ENCODE measurements at regions not wholly inside any gene's neighbourhood (a gene's known extent, or its start where the extent isn't known, plus 50 kb on each side); places are given as distances from the start of the nearest gene placed in this dataset.

DNA sequence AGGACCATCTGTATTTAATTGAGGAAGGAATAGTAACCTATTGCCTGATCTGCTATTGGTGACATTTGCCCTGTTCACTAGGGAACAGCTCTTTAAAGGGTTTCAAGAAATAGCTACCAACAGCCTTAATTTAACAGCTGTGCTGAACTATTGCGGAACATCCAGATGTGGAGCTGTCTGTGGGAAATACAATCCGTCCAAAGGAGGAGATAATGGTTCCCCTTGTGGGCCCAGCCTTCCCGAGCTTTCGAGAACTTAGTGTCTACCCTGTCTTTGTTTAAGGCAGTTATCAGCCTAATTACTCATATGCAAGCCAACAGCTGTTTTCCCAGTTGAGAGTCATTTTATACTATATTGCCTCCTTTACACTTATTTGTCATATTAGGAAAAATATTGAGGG is 398.6 kb downstream of the WDR72 start:
- Histone ChIP-seq H3K9me3 (replicated peaks in 1 of 2; ENCODE audit: control insufficient read depth in 1 of 2, insufficient read depth in 1 of 2, low read length in 2 of 2) (no peaks in the 10 kb centered on the region), H3K79me2 (ENCODE audit: insufficient read depth, low read length) (no peaks in the 10 kb centered on the region), H3K27ac (ENCODE audit: low read depth in 1 of 2, low read length in 2 of 2) (no peak overlapping the region), H3K36me3 (replicated peaks in 1 of 2; ENCODE audit: control insufficient read depth in 1 of 2, insufficient read depth in 2 of 2, low read length in 2 of 2) (no peaks in the 10 kb centered on the region), H3K9ac (ENCODE audit: insufficient read depth, low read length, poor library complexity, severe bottlenecking) (no peak overlapping the region), H3K27me3 (ENCODE audit: control insufficient read depth in 2 of 2, insufficient read depth in 2 of 2, low read length in 2 of 2) (no peaks in the 10 kb centered on the region), H2AFZ (ENCODE audit: insufficient read depth, low read depth, low read length, poor library complexity, severe bottlenecking) (no peak overlapping the region), H4K20me1 (ENCODE audit: insufficient read depth, low read length) (no peaks in the 10 kb centered on the region), H3K4me3 (replicated peaks in 1 of 3; ENCODE audit: low read depth in 2 of 3, low read length in 3 of 3) (no peak overlapping the region), H3K4me1 (ENCODE audit: control insufficient read depth in 1 of 2, insufficient read depth in 2 of 2, low read length in 2 of 2) (no peaks in the 10 kb centered on the region), H3K4me2 (replicated peaks; ENCODE audit: extremely low read depth, low read length, poor library complexity, severe bottlenecking) (no peak overlapping the region)
- intact Hi-C loops (cut with micrococcal nuclease): no loop called here
- Mint-ChIP-seq H3K4me1 (no peaks in the 10 kb centered on the region), H3K27ac (no peak overlapping the region), H3K4me3 (no peak overlapping the region), H3K27me3 (ENCODE audit: low read depth in 3 of 3) (no peaks in the 10 kb centered on the region), H3K36me3 (no peaks in the 10 kb centered on the region), H3K9me3 (peaks cover 0 to 5% (median 2%) of the 10 kb centered on the region in 7 donors)
- TF ChIP-seq, protein P1, sequence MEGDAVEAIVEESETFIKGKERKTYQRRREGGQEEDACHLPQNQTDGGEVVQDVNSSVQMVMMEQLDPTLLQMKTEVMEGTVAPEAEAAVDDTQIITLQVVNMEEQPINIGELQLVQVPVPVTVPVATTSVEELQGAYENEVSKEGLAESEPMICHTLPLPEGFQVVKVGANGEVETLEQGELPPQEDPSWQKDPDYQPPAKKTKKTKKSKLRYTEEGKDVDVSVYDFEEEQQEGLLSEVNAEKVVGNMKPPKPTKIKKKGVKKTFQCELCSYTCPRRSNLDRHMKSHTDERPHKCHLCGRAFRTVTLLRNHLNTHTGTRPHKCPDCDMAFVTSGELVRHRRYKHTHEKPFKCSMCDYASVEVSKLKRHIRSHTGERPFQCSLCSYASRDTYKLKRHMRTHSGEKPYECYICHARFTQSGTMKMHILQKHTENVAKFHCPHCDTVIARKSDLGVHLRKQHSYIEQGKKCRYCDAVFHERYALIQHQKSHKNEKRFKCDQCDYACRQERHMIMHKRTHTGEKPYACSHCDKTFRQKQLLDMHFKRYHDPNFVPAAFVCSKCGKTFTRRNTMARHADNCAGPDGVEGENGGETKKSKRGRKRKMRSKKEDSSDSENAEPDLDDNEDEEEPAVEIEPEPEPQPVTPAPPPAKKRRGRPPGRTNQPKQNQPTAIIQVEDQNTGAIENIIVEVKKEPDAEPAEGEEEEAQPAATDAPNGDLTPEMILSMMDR (IDR thresholded peaks at IDR 0.05): no peak
- DNase-seq: no peak
- no CpG with 5 or more reads among the region's 4 CpGs for WGBS (ENCODE audit: insufficient coverage)

DNA sequence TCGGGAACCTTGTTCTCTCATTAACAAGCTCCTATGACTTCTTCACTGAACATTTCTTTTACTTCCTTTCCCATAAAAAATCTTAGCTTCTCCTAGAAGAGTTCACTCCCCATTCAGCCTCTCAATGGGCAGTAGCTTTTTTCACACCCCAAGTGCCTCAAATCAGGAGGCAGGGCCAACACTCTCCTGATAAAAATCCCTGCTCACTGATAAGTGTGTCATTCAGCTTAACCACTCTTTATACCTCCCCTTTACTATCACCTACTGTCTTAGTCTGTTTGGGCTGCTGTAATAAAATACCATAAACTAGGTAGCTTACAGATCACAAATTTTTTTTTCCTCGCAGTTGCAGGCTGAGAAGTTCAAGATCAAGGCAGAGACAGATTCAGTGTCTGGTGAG is 400.4 kb downstream of the WDR72 start:
- Mint-ChIP-seq H3K4me3 (no peak overlapping the region), H3K9me3 (peaks cover 0 to 5% (median 2%) of the 10 kb centered on the region in 7 donors), H3K36me3 (no peaks in the 10 kb centered on the region), H3K4me1 (no peaks in the 10 kb centered on the region), H3K27ac (no peak overlapping the region), H3K27me3 (ENCODE audit: low read depth in 3 of 3) (no peaks in the 10 kb centered on the region)
- Histone ChIP-seq H3K36me3 (replicated peaks in 1 of 2; ENCODE audit: control insufficient read depth in 1 of 2, insufficient read depth in 2 of 2, low read length in 2 of 2) (no peaks in the 10 kb centered on the region), H3K4me3 (replicated peaks in 1 of 3; ENCODE audit: low read depth in 2 of 3, low read length in 3 of 3) (no peak overlapping the region), H3K27ac (ENCODE audit: low read depth in 1 of 2, low read length in 2 of 2) (no peak overlapping the region), H3K79me2 (ENCODE audit: insufficient read depth, low read length) (no peaks in the 10 kb centered on the region), H4K20me1 (ENCODE audit: insufficient read depth, low read length) (no peaks in the 10 kb centered on the region), H2AFZ (ENCODE audit: insufficient read depth, low read depth, low read length, poor library complexity, severe bottlenecking) (no peak overlapping the region), H3K4me2 (replicated peaks; ENCODE audit: extremely low read depth, low read length, poor library complexity, severe bottlenecking) (no peak overlapping the region), H3K9ac (ENCODE audit: insufficient read depth, low read length, poor library complexity, severe bottlenecking) (no peak overlapping the region), H3K4me1 (ENCODE audit: control insufficient read depth in 1 of 2, insufficient read depth in 2 of 2, low read length in 2 of 2) (no peaks in the 10 kb centered on the region), H3K9me3 (replicated peaks in 1 of 2; ENCODE audit: control insufficient read depth in 1 of 2, insufficient read depth in 1 of 2, low read length in 2 of 2) (no peaks in the 10 kb centered on the region), H3K27me3 (ENCODE audit: control insufficient read depth in 2 of 2, insufficient read depth in 2 of 2, low read length in 2 of 2) (no peaks in the 10 kb centered on the region)
- intact Hi-C loops (cut with micrococcal nuclease): no loop called here
- DNase-seq: no peak
- 92% methylated on average over 1 of the region's 2 CpGs for WGBS (ENCODE audit: insufficient coverage)
- TF ChIP-seq, protein P1 (IDR thresholded peaks at IDR 0.05): no peak

Measured in CD14-positive monocyte (primary cell).